ENCODE measurements at regions not wholly inside any gene's neighbourhood (a gene's known extent, or its start where the extent isn't known, plus 50 kb on each side); places are given as distances from the start of the nearest gene placed in this dataset.

GRCh38 chr6:163818719-163819118, 404.2 kb downstream of the QKI start:
- Histone ChIP-seq H2AFZ (ENCODE audit: low read length) (no peak overlapping the region), H3K27me3 (ENCODE audit: insufficient read depth, low read length) (no peaks in the 10 kb centered on the region), H2AK5ac (ENCODE audit: insufficient read length, low read length) (no peak overlapping the region), H2BK20ac (ENCODE audit: low read depth, low read length, poor library complexity, severe bottlenecking) (no peak overlapping the region), H3K79me1 (ENCODE audit: insufficient read depth, low read depth, low read length, poor library complexity, severe bottlenecking) (no peaks in the 10 kb centered on the region), H3K23ac (ENCODE audit: insufficient read length, low read depth, low read length) (no peak overlapping the region), H3K4me2 (ENCODE audit: insufficient read depth, insufficient read length, low read length) (no peak overlapping the region), H2BK5ac (ENCODE audit: insufficient read length, low read length) (no peak overlapping the region), H4K5ac (ENCODE audit: insufficient read length, low read depth, low read length) (no peak overlapping the region), H2BK15ac (ENCODE audit: low read depth, low read length) (no peak overlapping the region), H4K91ac (ENCODE audit: insufficient read length, low read depth, low read length) (no peak overlapping the region), H3K9me3 (ENCODE audit: control insufficient read depth, low read depth, low read length) (no peaks in the 10 kb centered on the region), H2BK12ac (ENCODE audit: insufficient read length, low read depth, low read length) (no peak overlapping the region), H3K18ac (ENCODE audit: insufficient read length, low read depth, low read length) (no peak overlapping the region), H3T11ph (ENCODE audit: low read length) (no peak overlapping the region), H3K4ac (ENCODE audit: low read depth, low read length) (no peak overlapping the region), H3K23me2 (ENCODE audit: insufficient read length, low read depth, low read length, poor library complexity, severe bottlenecking) (no peaks in the 10 kb centered on the region), H3K9ac (ENCODE audit: extremely low read depth, insufficient read length, low read length) (no peak overlapping the region), H3K14ac (ENCODE audit: insufficient read depth, low read length) (no peak overlapping the region), H3K79me2 (ENCODE audit: insufficient read depth, low read length) (no peaks in the 10 kb centered on the region), H3K4me1 (ENCODE audit: insufficient read depth, low read length) (no peaks in the 10 kb centered on the region), H4K20me1 (ENCODE audit: control insufficient read depth, insufficient read depth, insufficient read length) (no peaks in the 10 kb centered on the region), H4K8ac (replicated peaks; ENCODE audit: insufficient read length, low read depth, low read length) (no peak overlapping the region), H3K56ac (ENCODE audit: insufficient read length, low read depth, low read length) (no peak overlapping the region), H3K27ac (ENCODE audit: insufficient read length, low read depth, low read length) (no peak overlapping the region), H2BK120ac (ENCODE audit: low read depth, low read length, poor library complexity, severe bottlenecking) (no peak overlapping the region)
- no peak for TF ChIP-seq CTCF (conservative IDR thresholded peaks at IDR 0.05)
- H3K36me3 Mint-ChIP-seq (ENCODE audit: insufficient read depth in 1 of 3, low read depth in 3 of 3): no peaks in the 10 kb centered on the region; a peak in 1 of 7 replicates
- no peak for DNase-seq
- H3K9me3 Mint-ChIP-seq: no peaks in the 10 kb centered on the region; a peak in 1 of 5 replicates
- H3K27ac Mint-ChIP-seq: no peak overlapping the region
- H3K4me3 Mint-ChIP-seq: no peak overlapping the region
- H3K4me1 Mint-ChIP-seq: no peaks in the 10 kb centered on the region
- peaks cover 4% of the 10 kb centered on the region for H3K27me3 Mint-ChIP-seq (ENCODE audit: low read depth)

All from H9 (cell line).